DND-41 (cell line): ENCODE measurements at regions not wholly inside any gene's neighbourhood (a gene's known extent, or its start where the extent isn't known, plus 50 kb on each side); places are given as distances from the start of the nearest gene placed in this dataset.

Experiments
- ATAC-seq: fragments of 200-7000 bp; cut with Tn5 transposase; 3 replicates; pipeline ENCODE4 v1.9.1; 2021; ENCODE audit warnings: low read depth; ENCODE audit not compliant: insufficient read depth
- DNase-seq: peaks from one replicate; pipeline ENCODE4 v3.0.0-alpha.2; 2020
- H2AFZ ChIP-seq: 2 replicates; pipeline ENCODE4 v1.6.0; 2012; ENCODE audit warnings: low read depth, low read length
- H3K27ac ChIP-seq: 2 replicates; pipeline ENCODE4 v1.5.1; 2012; ENCODE audit warnings: low read length, inconsistent platforms
- H3K27me3 ChIP-seq: fragments of 200-600 bp; sonication (generic); 2 replicates; pipeline ENCODE4 v1.6.0; 2012; ENCODE audit warnings: low read length, mild to moderate bottlenecking, inconsistent platforms; ENCODE audit not compliant: insufficient read depth, poor library complexity
- H3K36me3 ChIP-seq: 2 replicates; pipeline ENCODE4 v1.5.1; 2012; ENCODE audit warnings: low read length, inconsistent platforms; ENCODE audit not compliant: insufficient read depth
- H3K4me1 ChIP-seq: 2 replicates; pipeline ENCODE4 v1.5.1; 2012; ENCODE audit warnings: mild to moderate bottlenecking, low read length; ENCODE audit not compliant: insufficient read depth
- H3K4me2 ChIP-seq: 2 replicates; pipeline ENCODE4 v1.6.0; 2012; ENCODE audit warnings: mild to moderate bottlenecking, moderate library complexity, low read length, inconsistent platforms; ENCODE audit not compliant: insufficient read depth
- H3K4me3 ChIP-seq, 2 experiments: fragments of 200-600 bp in 1 of 2; shearing (Covaris generic) in 1 of 2; 2 replicates each; pipeline ENCODE4 v1.5.1; 2012 to 2016; ENCODE audit warnings: inconsistent platforms in 2 of 2, low read length in 2 of 2, mild to moderate bottlenecking in 2 of 2, low read depth in 1 of 2, moderate library complexity in 1 of 2
- H3K79me2 ChIP-seq: 2 replicates; pipeline ENCODE4 v1.6.0; 2012; ENCODE audit warnings: low read length, inconsistent platforms; ENCODE audit not compliant: insufficient read depth
- H3K9ac ChIP-seq: 2 replicates; pipeline ENCODE4 v1.6.0; 2012; ENCODE audit warnings: low read depth, mild to moderate bottlenecking, inconsistent platforms, low read length, moderate library complexity
- H3K9me3 ChIP-seq: 2 replicates; pipeline ENCODE4 v1.5.1; 2012; ENCODE audit warnings: low read length, moderate library complexity, mild to moderate bottlenecking, inconsistent platforms; ENCODE audit not compliant: insufficient read depth, severe bottlenecking
- H4K20me1 ChIP-seq: 2 replicates; pipeline ENCODE4 v1.6.0; 2012; ENCODE audit warnings: low read length; ENCODE audit not compliant: insufficient read depth
- CTCF ChIP-seq: IDR thresholded peaks from 2 replicates; pipeline ENCODE4 v1.5.1; 2012; ENCODE audit warnings: borderline replicate concordance, low read length, moderate library complexity, mild to moderate bottlenecking; ENCODE audit not compliant: poor library complexity, severe bottlenecking; ENCODE audit errors: extremely low read depth
- EZH2 ChIP-seq: IDR thresholded peaks from 3 replicates; pipeline ENCODE4 v1.6.1; 2012; ENCODE audit warnings: borderline replicate concordance, low read depth, mild to moderate bottlenecking, moderate library complexity, low read length, inconsistent platforms; ENCODE audit not compliant: severe bottlenecking

- ATAC-seq, result no peak
- no peak for TF ChIP-seq EZH2
- no peak for TF ChIP-seq CTCF
These were observed 144.6 kb upstream of the IRX6 start for GRCh38 chr16:55179411-55179810.

GRCh38 chr16:55179852-55180585 lies 144.0 kb upstream of the IRX6 start:
- Histone ChIP-seq H3K9me3 (no peaks in the 10 kb centered on the region), H3K9ac (no peak overlapping the region), H4K20me1 (no peaks in the 10 kb centered on the region), H3K4me3 (no peak overlapping the region), H3K4me2 (no peak overlapping the region), H2AFZ (no peak overlapping the region), H3K27me3 (no peaks in the 10 kb centered on the region), H3K79me2 (no peaks in the 10 kb centered on the region), H3K36me3 (no peaks in the 10 kb centered on the region), H3K27ac (no peak overlapping the region), H3K4me1 (no peaks in the 10 kb centered on the region)
- DNase-seq (no peak), ATAC-seq (no peak)
- no peak for TF ChIP-seq EZH2
- no peak for TF ChIP-seq CTCF

More at GRCh38 chr16:55179411-55179810, 144.6 kb upstream of the IRX6 start:
- Histone ChIP-seq H3K4me1 (no peaks in the 10 kb centered on the region), H3K9me3 (no peaks in the 10 kb centered on the region), H3K36me3 (no peaks in the 10 kb centered on the region), H3K27me3 (no peaks in the 10 kb centered on the region), H3K4me2 (no peak overlapping the region), H3K4me3 (no peak overlapping the region), H3K79me2 (no peaks in the 10 kb centered on the region), H3K9ac (no peak overlapping the region), H2AFZ (no peak overlapping the region), H3K27ac (no peak overlapping the region), H4K20me1 (no peaks in the 10 kb centered on the region)
- no peak for DNase-seq

- Histone ChIP-seq H3K4me1 (no peaks in the 10 kb centered on the region), H2AFZ (no peak overlapping the region), H3K4me2 (no peak overlapping the region), H4K20me1 (no peaks in the 10 kb centered on the region), H3K4me3 (no peak overlapping the region), H3K27ac (no peak overlapping the region), H3K36me3 (no peaks in the 10 kb centered on the region), H3K79me2 (no peaks in the 10 kb centered on the region), H3K9me3 (no peaks in the 10 kb centered on the region), H3K9ac (no peak overlapping the region), H3K27me3 (no peaks in the 10 kb centered on the region)
- TF ChIP-seq CTCF (no peak), EZH2 (no peak)
- DNase-seq (no peak), ATAC-seq (no peak)
These were observed 140.0 kb upstream of the IRX6 start for GRCh38 chr16:55184052-55184451.
